NCI-H1105 treated with DMSO at 0.1 percent for 48 hours (cell line): ENCODE measurements at regions not wholly inside any gene's neighbourhood (a gene's known extent, or its start where the extent isn't known, plus 50 kb on each side); places are given as distances from the start of the nearest gene placed in this dataset.

Experiments
- DNase-seq: peaks from one replicate; lab custom pipeline; 2025; lab: John Stamatoyannopoulos, UW

DNA sequence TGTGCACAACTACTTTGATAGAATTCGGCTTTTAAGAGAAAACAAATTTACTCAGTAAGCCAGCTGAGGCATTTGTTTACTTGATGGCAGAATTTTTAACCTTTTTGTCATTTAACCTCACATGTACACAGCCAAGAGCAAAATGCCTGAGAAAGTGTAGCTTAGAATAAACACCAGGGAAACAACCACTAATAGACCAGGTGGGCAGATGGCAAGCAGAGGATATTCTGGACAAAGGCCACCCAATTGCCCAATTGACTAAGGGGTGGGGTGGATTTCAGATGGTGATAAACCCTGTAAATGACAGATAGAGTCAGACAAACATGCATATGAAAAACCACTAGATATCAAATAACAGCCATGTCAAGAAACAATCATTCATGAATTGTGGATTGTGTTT lies 190.7 kb upstream of the FBXL4 start:
- peak; percentile 40 for DNase-seq

DNA sequence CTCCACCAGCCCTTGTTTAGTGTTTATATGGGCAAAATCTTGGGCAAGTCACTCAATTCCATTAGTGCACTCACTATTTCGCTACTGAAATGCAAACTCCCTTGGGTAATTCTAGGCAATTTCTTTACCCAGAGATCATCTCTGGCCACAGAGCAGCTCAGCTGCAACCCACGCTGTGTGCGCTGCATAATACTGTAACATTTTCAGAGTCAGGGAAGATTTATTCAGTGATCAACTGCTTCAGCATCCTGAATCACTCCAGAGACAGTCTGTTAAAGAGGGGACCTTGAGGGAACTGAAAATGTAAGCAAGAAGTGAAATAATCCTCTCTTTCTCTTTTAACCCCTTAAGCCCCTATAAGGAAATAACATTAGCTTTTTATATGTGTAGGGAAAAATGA lies 189.6 kb upstream of the FBXL4 start:
- DNase-seq: no peak

DNA sequence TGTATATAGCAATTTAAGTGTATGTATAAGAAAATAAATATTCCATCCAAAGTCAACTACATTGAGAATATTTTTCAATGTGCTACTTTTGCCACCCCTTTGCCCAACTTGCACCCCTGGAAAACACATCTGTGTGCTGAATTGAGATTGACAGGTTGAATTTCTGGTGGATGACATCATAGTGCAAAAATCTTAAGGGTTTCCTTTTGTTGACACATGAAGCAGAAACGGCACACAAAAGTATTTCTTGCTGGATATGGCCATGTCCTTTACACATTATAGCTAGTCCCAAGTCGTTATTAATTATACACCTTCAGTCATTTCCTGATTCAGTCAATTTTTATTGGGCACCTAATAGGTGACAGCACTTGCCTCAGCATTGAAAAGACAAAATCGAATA lies 188.7 kb upstream of the FBXL4 start:
- DNase-seq: no peak

DNA sequence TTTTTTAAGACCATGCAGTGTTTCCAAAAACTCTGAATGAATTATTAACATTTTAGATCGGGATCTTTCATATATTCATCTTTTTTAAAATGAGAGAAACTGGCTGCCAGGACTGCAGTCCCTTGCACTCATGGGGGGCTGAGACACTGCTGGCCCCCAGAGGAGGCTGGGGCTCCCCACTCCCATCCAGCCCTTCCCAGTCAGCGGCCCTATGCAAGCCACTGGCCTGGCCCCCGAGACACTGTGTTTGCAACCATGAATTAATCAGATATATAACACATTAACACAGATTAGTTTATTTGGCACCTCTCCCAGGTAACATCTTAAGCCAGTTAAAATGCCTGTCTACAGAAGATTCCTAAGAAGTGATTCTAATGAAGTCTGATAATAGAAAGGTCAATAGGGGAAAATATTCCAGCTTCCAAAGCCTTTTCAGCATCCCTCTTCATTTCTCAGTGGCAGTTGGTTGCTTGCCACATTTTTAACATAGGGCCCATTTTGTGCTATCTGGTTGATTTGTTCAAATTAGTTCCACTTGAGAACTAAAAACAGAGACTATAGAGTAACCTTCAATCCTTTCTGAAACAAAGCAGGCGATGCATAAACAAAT lies 184.4 kb upstream of the FBXL4 start:
- DNase-seq: no peak

DNA sequence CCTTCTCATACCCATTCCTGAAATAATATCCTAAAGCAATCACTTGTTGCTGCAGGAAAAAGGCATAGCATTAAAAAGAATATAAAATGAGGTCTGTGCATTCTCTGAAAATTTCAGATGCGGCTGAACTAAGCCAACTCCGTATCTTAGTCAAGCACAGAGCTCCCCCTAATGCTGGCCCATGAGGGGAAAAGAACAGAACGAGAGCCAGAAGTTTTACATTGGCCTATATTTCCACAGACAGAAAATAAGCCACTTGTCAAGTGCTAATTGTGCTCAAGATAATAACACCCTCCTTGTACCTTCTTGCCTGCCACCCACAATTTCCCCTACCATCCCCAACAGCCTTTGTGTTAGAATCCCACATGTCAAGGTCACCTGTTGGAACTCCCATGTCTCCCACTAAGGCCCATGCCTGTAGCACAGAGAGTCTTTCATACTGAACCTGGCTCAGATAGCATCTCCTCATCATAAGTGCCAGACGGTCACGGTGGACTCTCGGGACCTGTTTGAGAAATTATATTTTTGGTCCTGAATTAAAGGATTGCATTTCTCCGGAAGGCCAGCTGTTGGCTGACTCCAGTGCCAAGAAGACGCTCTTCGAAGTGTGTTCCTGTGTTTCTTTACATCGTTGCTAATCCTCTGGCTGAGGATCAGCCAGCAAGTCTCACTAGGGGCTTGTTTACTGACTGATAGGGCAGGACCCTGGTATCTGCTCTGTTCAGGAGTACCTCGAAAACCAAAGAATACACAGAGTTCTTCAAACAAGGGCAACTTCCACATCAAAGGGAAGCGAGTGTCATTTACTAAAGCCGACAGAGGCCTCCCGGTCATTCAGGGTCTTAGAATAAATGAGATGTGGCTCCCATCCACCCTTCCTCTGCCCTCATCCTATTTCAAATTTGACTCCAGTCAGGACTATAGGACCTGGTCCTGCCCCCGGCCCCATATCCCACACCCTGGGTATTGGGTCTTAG lies 183.4 kb upstream of the FBXL4 start:
- no peak for DNase-seq

DNA sequence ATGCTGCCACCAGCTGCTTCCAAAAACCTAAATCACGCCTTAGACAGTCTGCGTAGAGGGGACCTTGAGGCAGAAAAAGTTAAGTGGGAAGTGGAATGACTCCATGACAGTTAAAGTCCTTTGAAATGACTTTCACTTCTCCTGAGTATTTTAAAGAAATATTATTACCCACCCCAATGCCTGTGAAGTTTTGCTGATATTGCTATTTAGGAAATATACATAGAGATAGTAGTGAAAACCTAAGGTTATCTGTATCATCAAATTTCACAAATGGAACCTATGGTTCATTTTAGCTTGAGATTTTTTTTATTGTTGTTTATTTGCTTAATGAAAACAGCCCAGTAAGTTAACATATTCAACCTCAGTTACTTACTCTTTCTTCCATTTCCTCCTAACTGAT lies 182.1 kb upstream of the FBXL4 start:
- no peak for DNase-seq

DNA sequence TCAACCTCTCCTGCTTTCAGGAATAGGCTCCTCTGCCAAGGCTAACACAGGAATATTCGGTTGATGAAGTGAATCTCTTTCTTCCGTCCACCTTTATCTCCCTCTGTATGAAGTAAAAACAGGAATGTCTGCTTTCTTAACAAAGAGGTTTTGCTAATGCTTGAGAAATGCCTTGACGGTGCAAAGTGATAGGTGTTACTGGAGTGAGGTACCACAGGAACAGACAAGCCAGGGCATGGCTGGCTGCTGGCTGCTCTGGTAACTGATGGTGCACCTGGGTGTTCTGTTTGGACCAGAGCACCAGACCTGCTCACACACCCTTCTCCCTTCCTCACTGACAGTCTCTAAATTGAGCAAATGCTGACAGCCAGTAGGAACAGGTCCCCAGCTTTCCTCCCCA lies 174.0 kb upstream of the FBXL4 start:
- DNase-seq: no peak

DNA sequence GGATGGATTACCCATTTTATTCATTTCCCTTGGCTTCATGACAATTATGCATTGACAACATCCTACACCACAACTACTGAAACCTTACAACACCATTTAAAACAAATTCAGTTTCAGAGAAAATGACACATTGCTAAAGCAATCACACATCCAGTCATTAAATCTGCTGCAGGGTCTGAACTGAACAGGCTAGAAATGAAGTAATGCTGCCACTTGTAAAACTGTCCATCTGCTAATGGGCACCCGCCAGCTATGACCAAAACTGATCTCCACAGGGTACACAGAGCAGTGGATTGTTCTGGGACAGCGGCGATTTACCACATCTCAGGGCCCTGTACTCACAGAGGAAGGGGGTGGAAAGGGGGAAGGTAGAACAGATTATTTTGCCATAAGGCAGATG lies 172.9 kb upstream of the FBXL4 start:
- no peak for DNase-seq

DNA sequence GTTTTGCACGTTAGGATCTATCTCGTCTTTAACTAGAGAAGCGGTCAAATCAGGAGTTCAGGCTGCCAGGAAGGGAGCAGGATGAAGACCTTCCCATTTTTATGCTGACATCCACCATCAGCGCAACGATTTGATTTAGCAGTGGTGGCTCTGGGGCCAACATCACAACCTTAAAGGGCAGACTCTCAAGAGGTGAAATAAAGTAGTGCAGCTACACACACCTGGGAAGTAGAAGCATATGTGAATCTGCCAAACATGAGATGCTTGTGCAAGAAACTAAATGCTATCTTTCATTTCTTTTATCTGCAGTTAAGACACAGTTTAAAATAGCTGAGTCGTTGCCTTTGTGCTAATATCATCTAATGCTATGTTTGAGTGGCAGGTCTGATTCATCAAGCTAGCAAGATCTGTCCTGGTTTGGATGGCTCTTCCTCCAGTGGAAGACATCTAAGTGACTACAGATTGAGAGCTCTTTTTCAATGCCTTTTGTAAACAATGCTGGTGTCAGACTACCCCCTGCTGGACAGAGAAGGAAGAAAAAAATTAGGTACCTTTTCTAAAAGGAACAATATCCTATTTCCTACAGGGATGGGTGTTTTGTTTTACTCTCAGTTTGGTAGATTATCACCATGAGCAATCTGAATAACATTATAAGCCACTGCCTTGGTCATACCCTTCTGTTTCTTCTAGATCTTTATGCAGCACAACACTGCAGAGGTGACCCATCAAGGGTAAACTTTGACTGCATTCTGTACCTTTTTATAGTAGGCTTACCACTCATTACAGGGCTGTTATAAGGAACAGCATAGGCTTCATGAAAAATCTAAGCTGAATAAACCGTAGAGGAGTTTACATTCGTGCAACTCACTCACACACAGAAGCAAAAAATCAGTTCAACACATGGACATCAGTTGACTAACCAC lies 171.6 kb upstream of the FBXL4 start:
- peak; percentile 72 for DNase-seq

DNA sequence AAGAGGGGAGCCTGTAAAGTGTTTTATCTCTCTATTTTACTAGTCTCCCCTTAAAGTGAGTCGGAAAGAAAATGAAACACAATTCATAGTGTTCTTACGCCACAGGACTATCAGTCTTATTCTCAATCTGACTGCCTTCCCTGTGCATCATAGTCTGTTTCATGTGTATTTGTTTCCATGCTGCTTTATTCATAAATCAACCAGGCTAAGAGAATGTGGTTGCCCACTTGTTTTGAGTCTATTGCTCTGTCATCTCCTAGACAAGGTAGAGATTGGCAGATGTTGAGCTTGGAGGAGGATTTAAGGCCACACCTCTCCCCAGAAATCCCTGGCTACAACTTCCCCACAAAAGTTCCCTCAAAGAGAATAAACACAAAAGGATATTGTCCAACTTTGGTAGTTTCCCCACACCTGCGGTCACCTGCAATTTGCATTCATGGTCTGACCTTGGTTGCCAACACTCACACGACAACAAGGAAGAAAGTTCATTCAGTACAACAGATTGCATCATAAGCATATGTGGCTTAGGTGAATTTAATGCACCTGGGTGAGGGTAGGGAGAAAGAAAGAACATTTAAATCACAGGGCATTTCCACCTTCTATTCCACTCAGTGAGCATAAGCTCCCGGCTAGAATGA lies 167.1 kb upstream of the FBXL4 start:
- DNase-seq: no peak

DNA sequence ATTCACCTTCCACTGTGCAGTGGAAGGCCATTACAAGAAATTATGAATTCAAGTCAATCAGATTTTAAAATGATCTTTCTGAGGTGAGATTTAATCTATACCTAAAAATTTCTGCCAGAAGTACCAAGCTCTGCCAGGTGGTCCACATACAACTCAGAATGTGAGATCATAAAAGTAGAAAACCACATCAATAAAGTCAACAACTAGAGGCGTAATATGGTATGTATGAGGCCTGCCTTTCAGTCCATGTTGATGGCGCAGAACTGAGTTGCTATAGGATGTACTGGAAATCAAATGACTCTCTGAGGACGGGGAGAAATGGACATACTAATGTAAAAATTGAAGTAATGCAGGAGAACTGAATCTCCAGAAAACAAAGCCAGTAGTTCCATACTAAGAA lies 163.8 kb upstream of the FBXL4 start:
- no peak for DNase-seq

DNA sequence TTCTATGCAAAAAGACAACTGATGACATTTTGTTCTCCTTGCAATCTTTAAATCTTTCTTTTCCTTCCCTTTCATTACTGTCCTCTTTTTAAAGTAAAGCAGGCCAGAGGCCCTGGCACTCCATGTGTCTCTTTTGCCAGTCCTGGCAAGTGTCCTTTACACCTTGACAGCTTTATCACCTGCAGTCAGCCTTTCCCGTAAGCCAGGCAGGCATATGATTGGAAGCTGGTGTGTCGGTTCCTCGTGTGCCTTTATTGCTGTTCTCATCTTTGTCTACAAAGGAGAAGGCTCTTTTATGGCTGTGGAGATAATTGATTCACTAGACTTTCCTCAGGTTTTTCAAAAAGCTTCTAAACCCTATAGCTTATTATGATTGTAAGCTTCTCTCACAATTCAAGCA lies 162.3 kb upstream of the FBXL4 start:
- no peak for DNase-seq

DNA sequence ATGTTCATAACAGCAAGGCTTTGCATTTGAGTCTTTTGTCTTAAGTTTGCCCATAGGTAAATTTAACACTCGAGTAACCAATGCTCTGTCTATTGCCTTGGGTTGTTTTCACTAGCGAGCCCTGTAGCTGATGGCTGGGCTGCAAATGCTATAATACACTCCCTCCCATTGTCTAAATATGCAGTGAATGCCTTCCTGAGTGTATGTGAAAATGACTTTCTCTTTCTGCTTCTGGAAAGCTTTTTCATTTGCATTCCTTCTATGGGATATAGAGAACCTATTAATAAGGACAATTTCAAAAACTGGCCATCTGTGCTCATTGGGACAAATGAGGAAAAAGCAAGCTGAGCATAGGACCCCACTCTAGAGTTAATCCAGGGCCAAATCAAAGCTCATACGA lies 156.5 kb upstream of the FBXL4 start:
- no peak for DNase-seq

DNA sequence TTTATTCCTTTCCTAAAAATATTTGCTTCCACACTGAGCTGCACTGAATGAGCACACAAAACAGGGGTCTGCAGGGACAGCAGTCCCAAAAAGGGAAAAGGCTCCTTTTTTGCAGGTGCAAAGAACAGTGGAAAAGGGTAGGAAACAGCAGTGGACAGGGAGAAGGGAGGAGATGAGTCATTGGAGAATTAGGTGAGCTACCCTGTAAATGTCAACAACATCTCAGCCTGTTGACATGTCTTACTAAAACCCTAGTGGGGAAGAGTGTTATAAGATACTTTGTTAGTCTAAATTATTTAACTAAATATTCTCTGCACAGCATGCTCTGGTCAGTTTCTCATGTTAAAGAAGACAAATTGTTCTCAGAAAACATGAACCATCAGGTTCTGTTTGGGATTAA lies 151.5 kb upstream of the FBXL4 start:
- no peak for DNase-seq

DNA sequence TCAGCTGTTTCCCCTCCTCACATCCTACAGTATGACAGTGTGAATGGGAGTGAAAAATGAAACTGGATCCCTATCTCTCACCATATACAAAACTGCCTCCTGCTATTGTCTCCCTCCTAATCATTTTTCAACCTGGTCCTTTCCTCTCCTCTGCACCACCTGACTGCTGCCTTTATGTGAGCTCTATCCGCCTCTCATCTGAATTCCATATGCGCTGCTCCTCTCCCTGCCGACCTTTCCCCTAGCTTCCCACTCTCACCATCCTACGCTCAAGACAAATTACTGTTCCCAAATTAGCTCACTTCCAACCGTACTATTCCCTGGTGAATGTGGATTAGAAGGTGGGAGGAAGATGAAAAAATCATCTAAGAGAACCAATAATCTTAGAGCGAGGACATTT lies 148.4 kb upstream of the FBXL4 start:
- no peak for DNase-seq

DNA sequence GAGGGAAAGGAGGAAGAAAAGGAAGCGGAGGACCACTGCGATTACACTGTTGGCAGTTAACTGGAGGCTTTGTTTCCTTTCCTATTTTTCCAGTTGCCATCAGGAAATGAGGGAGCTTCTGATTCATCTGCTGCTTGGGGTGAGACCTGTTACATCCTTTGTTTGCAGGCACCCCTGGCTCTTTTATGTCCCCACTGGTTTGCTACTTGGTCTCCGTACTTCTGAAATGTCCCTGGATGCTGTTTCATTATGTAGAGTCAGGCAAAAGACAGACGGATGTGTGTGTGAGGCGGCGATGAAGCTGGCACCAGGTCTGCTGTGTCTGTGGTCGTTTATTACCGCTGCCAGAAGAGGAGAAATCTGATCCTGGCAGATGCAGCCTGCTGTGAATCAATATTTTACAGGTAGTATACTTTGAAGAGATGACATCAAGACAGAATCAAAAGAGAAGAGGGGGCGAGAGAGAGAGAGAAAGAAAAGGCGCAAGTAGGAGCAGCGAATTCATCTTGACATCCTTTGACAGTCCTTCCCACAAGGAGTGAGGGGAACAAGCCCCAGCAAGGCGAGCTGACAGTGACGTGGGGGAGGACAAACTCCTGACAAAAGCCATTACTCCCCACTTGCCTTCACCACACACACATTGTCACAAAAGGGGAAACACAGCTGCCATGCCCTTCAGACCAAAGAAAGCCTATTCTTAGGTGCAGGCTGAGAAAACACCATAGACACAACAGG lies 145.9 kb upstream of the FBXL4 start:
- DNase-seq: peak; percentile 68

DNA sequence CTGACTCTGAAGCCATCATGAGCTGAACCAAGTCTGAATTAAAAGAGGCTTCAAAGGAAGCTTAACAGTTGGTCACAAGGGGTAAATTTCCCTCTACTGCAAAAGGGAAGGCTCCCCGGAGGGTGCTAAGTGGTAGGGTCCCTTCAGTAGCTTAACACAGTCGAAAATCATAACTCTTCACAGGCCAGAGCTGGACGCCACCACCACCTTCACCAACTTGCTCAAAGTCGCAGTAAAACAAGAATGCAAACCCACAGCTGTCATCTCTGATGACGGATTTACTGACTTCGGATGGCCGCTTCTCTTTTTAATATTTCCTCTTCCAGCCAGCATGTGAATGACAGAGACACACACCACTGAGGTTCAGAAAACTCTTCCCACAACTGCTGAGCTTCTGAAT lies 144.7 kb upstream of the FBXL4 start:
- DNase-seq: no peak

DNA sequence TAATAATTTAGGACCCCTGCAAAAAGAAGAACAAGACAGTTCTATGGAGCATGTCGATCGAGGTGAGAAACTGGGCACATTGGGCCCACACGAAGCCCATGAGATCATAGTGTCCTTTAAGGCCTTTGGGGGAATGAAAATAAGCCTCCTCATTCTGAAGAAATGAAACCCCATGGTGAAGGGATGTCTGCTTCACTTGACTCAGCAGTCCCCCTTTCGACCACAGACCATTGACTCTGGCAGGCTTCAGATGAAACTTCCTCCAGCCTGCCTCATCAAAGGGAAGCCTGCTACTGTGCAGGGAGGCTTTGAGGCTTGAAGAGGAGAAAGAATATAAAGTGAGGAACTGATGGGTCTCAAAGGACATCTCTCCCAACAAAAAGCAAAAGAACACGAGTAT lies 144.2 kb upstream of the FBXL4 start:
- no peak for DNase-seq

DNA sequence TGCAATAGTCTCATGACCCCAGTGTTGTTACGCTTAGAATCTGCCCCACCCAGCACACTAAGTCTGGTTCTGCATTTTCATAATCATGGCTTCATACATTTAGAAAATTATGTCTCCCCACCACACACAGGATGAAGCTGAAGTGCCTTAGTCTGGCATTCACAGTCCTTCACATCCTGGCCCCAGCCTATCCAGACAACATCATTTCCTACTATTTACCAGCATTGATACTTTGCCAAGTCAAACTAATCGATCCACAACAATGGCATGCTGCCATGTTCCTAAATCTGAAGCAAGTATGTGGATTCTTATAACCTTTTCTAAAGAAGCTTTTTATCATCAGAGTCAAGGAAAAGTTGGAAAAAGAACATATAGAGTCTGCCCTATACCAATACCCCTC lies 132.4 kb upstream of the FBXL4 start:
- peak; percentile 8 for DNase-seq

DNA sequence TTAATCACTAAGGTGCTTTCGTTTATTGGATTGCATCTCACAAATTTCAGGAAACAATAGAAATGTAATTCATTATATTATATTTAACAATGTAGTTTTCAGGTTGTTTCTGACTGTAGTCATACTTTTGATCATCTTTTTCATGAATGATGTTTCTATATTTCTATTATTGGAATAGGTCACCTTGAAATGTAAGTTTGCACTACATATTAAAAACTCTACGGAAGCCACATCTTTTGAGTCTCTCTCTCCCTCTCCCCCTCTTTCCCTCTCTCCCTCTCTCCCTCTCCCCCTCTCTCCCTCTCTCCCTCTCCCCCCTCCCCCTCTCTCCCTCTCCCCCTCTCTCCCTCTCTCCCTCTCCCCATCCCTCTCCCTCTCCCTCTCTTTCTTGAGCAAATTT lies 131.3 kb upstream of the FBXL4 start:
- DNase-seq: no peak

DNA sequence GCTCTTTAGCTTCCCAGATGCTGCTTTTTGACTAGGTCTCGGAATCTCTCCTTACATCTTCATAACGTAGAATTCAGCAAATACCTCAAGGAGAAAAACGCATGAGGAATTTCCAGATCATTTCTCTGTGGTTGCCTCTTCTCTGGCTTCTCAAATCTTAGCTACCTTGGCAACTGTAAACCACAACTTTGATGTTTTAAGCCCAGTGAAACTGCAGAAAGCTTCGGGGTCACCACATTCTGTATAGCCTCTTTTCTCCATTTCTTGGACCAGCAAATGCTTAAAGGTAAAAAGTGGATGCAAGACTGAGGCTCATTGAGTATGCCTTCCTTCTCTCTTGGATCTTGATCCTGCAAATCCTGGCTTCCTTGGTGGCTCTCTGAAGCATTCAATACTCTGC lies 125.5 kb upstream of the FBXL4 start:
- DNase-seq: no peak
